WTC11 (cell line): ENCODE measurements at regions not wholly inside any gene's neighbourhood (a gene's known extent, or its start where the extent isn't known, plus 50 kb on each side); places are given as distances from the start of the nearest gene placed in this dataset.

Experiments
- ATAC-seq: fragments of 200-7000 bp; cut with Tn5 transposase; 2 replicates; pipeline ENCODE4 v1.10.0; 2021; ENCODE audit warnings: mild to moderate bottlenecking, moderate library complexity
- CTCF ChIA-PET: fragments of 300-600 bp; sonication (Branson Sonifier 250); formaldehyde crosslinking; loops from one replicate; lab custom pipeline; 2021; ENCODE audit warnings: antibody characterized with exemption; lab: Charles Lee
- POLR2A ChIA-PET: fragments of 350-600 bp; sonication (Branson Sonifier 250); formaldehyde crosslinking; loops from one replicate; lab custom pipeline; 2021; ENCODE audit warnings: antibody characterized with exemption; lab: Charles Lee
- DNase-seq: peaks from one replicate; pipeline ENCODE4 v3.0.0; 2021; ENCODE audit warnings: low spot score
- H3K27ac Mint-ChIP-seq: 2 replicates; pipeline ENCODE4 v1.8.0; 2021; ENCODE audit warnings: mixed read lengths
- H3K27me3 Mint-ChIP-seq: 2 replicates; pipeline ENCODE4 v1.8.0; 2021; ENCODE audit warnings: low read depth, mild to moderate bottlenecking, moderate library complexity, mixed read lengths
- H3K36me3 Mint-ChIP-seq: 2 replicates; pipeline ENCODE4 v1.8.0; 2021; ENCODE audit warnings: mixed read lengths
- H3K4me1 Mint-ChIP-seq: 2 replicates; pipeline ENCODE4 v1.8.0; 2022; ENCODE audit warnings: mixed read lengths
- H3K4me3 Mint-ChIP-seq: 2 replicates; pipeline ENCODE4 v1.8.0; 2021; ENCODE audit warnings: mild to moderate bottlenecking, moderate library complexity, mixed read lengths
- H3K9me3 Mint-ChIP-seq: 2 replicates; pipeline ENCODE4 v1.8.0; 2021; ENCODE audit warnings: mixed read lengths
- CREB1 ChIP-seq: sonication (generic); formaldehyde crosslinking; IDR thresholded peaks from 2 replicates; pipeline ENCODE4 v1.8.0; 2023; ENCODE audit warnings: mild to moderate bottlenecking, missing genetic modification reagents
- CREM ChIP-seq: sonication (generic); formaldehyde crosslinking; IDR thresholded peaks from 2 replicates; pipeline ENCODE4 v1.8.1; 2022; ENCODE audit warnings: mild to moderate bottlenecking, missing genetic modification reagents, moderate library complexity
- CTCF ChIP-seq: fragments of 200-600 bp; IDR thresholded peaks from 2 replicates; pipeline ENCODE4 v1.8.0; 2022; ENCODE audit warnings: antibody characterized with exemption
- FOXP1 ChIP-seq: sonication (generic); formaldehyde crosslinking; IDR thresholded peaks from 2 replicates; pipeline ENCODE4 v1.8.0; 2022; ENCODE audit warnings: missing genetic modification reagents, mild to moderate bottlenecking, moderate library complexity, borderline replicate concordance
- GRHL2 ChIP-seq: fragments of 250-450 bp; sonication (Bioruptor Pico); IDR thresholded peaks from 2 replicates; pipeline ENCODE4 v1.8.0; 2022; ENCODE audit warnings: mild to moderate bottlenecking, moderate library complexity; ENCODE audit not compliant: insufficient replicate concordance, severe bottlenecking
- HMGXB4 ChIP-seq: sonication (generic); formaldehyde crosslinking; IDR thresholded peaks from 2 replicates; pipeline ENCODE4 v1.8.1; 2023; ENCODE audit warnings: mild to moderate bottlenecking, moderate library complexity, missing genetic modification reagents
- IRF1 ChIP-seq: sonication (generic); formaldehyde crosslinking; IDR thresholded peaks from 2 replicates; pipeline ENCODE4 v1.8.0; 2023; ENCODE audit warnings: missing genetic modification reagents
- MXD4 ChIP-seq: fragments of 250-450 bp; sonication (Bioruptor Pico); IDR thresholded peaks from 2 replicates; pipeline ENCODE4 v1.8.0; 2021; ENCODE audit warnings: mild to moderate bottlenecking, moderate library complexity, borderline replicate concordance
- MYBL2 ChIP-seq: sonication (generic); formaldehyde crosslinking; IDR thresholded peaks from 2 replicates; pipeline ENCODE4 v1.8.1; 2023; ENCODE audit warnings: mild to moderate bottlenecking, moderate library complexity, missing genetic modification reagents
- NFE2L1 ChIP-seq: sonication (generic); formaldehyde crosslinking; IDR thresholded peaks from 2 replicates; pipeline ENCODE4 v1.8.1; 2023; ENCODE audit warnings: missing genetic modification reagents
- NR3C1 ChIP-seq: sonication (generic); formaldehyde crosslinking; conservative IDR thresholded peaks from 2 replicates; pipeline ENCODE4 v1.8.1; 2023; ENCODE audit warnings: low read depth, mild to moderate bottlenecking, missing genetic modification reagents
- SMAD4 ChIP-seq: sonication (generic); formaldehyde crosslinking; IDR thresholded peaks from 2 replicates; pipeline ENCODE4 v1.8.0; 2022; ENCODE audit warnings: mild to moderate bottlenecking, missing genetic modification reagents
- SOX15 ChIP-seq: fragments of 250-450 bp; sonication (Bioruptor Pico); IDR thresholded peaks from 2 replicates; pipeline ENCODE4 v1.9.0; 2021; ENCODE audit warnings: mild to moderate bottlenecking
- TEAD1 ChIP-seq: sonication (generic); formaldehyde crosslinking; IDR thresholded peaks from 2 replicates; pipeline ENCODE4 v1.8.0; 2022; ENCODE audit warnings: mild to moderate bottlenecking, missing genetic modification reagents
- ZNF232 ChIP-seq: sonication (generic); formaldehyde crosslinking; IDR thresholded peaks from 2 replicates; pipeline ENCODE4 v1.8.0; 2022; ENCODE audit warnings: mild to moderate bottlenecking, missing genetic modification reagents
- ZNF317 ChIP-seq: sonication (generic); formaldehyde crosslinking; IDR thresholded peaks from 2 replicates; pipeline ENCODE4 v1.8.1; 2023; ENCODE audit warnings: low read depth, mild to moderate bottlenecking, moderate library complexity, missing genetic modification reagents, borderline replicate concordance
- ZNF671 ChIP-seq: fragments of 250-450 bp; sonication (Bioruptor Pico); IDR thresholded peaks from 2 replicates; pipeline ENCODE4 v1.8.0; 2021; ENCODE audit warnings: mild to moderate bottlenecking
- TF ChIP-seq, protein P1 (sequence below): fragments of 250-450 bp; sonication (Bioruptor Pico); IDR thresholded peaks from 2 replicates; pipeline ENCODE4 v1.9.0; 2021; ENCODE audit warnings: mild to moderate bottlenecking
- TF ChIP-seq, protein P2 (sequence below): sonication (generic); formaldehyde crosslinking; IDR thresholded peaks from 2 replicates; pipeline ENCODE4 v1.8.1; 2023; ENCODE audit warnings: mild to moderate bottlenecking, missing genetic modification reagents, moderate library complexity
- TF ChIP-seq, protein P3 (sequence below): fragments of 250-450 bp; sonication (Bioruptor Pico); IDR thresholded peaks from 2 replicates; pipeline ENCODE4 v1.8.0; 2021; ENCODE audit warnings: mild to moderate bottlenecking
- TF ChIP-seq, protein P4 (sequence below): sonication (generic); formaldehyde crosslinking; IDR thresholded peaks from 2 replicates; pipeline ENCODE4 v1.8.1; 2022; ENCODE audit warnings: mild to moderate bottlenecking, moderate library complexity, missing genetic modification reagents
- TF ChIP-seq, protein P5 (sequence below): sonication (generic); formaldehyde crosslinking; IDR thresholded peaks from 2 replicates; pipeline ENCODE4 v1.8.1; 2022; ENCODE audit warnings: low read depth, missing genetic modification reagents, borderline replicate concordance
- TF ChIP-seq, protein P6 (sequence below): sonication (generic); formaldehyde crosslinking; IDR thresholded peaks from 2 replicates; pipeline ENCODE4 v1.8.0; 2022; ENCODE audit warnings: mild to moderate bottlenecking, missing genetic modification reagents

DNA sequence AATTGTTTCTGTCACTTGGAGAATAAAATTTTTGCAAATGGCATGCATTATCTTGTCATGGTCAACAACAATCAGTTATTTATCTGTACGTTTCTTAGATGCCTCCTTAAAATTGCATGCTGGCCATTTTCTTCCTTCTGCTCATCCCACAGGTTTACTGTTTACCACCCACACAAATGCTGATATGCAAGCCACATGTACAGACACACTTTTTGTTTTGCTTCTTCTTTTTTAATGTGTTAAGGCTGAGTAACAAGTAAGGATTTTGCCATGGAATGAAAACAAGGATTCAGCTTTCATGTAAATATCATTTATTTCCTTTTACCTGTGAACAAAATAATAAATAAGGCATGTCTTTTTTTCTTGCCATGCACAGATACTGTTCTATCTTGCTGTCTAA, 1077.1 kb upstream of the ZEB2 start (continued):
- TF ChIP-seq CTCF (no peak), NFE2L1 (no peak), CREM (no peak), SMAD4 (no peak), FOXP1 (no peak), ZNF671 (CRISPR knock-in tag) (no peak), ZNF232 (CRISPR knock-in tag) (no peak), ZNF317 (CRISPR knock-in tag) (no peak), IRF1 (CRISPR knock-in tag) (no peak), CREB1 (CRISPR knock-in tag) (no peak)
- TF ChIP-seq, protein P1, sequence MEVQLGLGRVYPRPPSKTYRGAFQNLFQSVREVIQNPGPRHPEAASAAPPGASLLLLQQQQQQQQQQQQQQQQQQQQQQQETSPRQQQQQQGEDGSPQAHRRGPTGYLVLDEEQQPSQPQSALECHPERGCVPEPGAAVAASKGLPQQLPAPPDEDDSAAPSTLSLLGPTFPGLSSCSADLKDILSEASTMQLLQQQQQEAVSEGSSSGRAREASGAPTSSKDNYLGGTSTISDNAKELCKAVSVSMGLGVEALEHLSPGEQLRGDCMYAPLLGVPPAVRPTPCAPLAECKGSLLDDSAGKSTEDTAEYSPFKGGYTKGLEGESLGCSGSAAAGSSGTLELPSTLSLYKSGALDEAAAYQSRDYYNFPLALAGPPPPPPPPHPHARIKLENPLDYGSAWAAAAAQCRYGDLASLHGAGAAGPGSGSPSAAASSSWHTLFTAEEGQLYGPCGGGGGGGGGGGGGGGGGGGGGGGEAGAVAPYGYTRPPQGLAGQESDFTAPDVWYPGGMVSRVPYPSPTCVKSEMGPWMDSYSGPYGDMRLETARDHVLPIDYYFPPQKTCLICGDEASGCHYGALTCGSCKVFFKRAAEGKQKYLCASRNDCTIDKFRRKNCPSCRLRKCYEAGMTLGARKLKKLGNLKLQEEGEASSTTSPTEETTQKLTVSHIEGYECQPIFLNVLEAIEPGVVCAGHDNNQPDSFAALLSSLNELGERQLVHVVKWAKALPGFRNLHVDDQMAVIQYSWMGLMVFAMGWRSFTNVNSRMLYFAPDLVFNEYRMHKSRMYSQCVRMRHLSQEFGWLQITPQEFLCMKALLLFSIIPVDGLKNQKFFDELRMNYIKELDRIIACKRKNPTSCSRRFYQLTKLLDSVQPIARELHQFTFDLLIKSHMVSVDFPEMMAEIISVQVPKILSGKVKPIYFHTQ, result no peak
- TF ChIP-seq, protein P2, sequence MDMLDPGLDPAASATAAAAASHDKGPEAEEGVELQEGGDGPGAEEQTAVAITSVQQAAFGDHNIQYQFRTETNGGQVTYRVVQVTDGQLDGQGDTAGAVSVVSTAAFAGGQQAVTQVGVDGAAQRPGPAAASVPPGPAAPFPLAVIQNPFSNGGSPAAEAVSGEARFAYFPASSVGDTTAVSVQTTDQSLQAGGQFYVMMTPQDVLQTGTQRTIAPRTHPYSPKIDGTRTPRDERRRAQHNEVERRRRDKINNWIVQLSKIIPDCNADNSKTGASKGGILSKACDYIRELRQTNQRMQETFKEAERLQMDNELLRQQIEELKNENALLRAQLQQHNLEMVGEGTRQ, result no peak
- TF ChIP-seq, protein P3, sequence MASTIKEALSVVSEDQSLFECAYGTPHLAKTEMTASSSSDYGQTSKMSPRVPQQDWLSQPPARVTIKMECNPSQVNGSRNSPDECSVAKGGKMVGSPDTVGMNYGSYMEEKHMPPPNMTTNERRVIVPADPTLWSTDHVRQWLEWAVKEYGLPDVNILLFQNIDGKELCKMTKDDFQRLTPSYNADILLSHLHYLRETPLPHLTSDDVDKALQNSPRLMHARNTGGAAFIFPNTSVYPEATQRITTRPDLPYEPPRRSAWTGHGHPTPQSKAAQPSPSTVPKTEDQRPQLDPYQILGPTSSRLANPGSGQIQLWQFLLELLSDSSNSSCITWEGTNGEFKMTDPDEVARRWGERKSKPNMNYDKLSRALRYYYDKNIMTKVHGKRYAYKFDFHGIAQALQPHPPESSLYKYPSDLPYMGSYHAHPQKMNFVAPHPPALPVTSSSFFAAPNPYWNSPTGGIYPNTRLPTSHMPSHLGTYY (CRISPR knock-in tag), result no peak
- TF ChIP-seq, protein P4, sequence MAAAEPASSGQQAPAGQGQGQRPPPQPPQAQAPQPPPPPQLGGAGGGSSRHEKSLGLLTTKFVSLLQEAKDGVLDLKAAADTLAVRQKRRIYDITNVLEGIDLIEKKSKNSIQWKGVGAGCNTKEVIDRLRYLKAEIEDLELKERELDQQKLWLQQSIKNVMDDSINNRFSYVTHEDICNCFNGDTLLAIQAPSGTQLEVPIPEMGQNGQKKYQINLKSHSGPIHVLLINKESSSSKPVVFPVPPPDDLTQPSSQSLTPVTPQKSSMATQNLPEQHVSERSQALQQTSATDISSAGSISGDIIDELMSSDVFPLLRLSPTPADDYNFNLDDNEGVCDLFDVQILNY (CRISPR knock-in tag), result no peak

DNA sequence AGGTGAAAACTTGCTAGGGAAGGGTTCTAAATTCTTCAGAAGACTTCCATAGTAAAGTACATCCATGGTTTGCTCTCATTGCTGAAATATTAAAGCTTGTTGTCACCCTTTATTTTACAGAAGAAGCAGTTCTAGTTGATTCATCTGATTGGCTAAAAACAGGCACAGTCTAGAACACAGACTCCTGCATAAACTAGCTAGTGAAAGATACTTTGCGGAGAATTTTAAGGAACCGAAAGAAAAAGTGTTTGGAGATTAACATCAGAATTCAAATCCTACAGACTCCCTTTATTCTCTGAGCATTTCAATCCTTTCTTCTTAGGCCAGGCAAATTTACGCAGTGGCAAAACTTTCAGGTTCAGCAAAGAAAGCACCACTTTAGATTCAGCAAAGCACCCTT, 1076.5 kb upstream of the ZEB2 start:
- H3K27me3 Mint-ChIP-seq, result no peaks in the 10 kb centered on the region
- no peak overlapping the region for H3K27ac Mint-ChIP-seq
- H3K4me3 Mint-ChIP-seq, result no peak overlapping the region
- peaks cover 41% of the 10 kb centered on the region for H3K4me1 Mint-ChIP-seq
- CTCF ChIA-PET, result no interaction called here
- DNase-seq (no peak), ATAC-seq (no peak)
- no peaks in the 10 kb centered on the region for H3K36me3 Mint-ChIP-seq
- POLR2A ChIA-PET, result no interaction called here
- H3K9me3 Mint-ChIP-seq, result no peaks in the 10 kb centered on the region
- TF ChIP-seq, protein P5, sequence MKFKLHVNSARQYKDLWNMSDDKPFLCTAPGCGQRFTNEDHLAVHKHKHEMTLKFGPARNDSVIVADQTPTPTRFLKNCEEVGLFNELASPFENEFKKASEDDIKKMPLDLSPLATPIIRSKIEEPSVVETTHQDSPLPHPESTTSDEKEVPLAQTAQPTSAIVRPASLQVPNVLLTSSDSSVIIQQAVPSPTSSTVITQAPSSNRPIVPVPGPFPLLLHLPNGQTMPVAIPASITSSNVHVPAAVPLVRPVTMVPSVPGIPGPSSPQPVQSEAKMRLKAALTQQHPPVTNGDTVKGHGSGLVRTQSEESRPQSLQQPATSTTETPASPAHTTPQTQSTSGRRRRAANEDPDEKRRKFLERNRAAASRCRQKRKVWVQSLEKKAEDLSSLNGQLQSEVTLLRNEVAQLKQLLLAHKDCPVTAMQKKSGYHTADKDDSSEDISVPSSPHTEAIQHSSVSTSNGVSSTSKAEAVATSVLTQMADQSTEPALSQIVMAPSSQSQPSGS (CRISPR knock-in tag), result no peak
- TF ChIP-seq GRHL2 (CRISPR knock-in tag) (no peak), IRF1 (CRISPR knock-in tag) (no peak), TEAD1 (no peak), MYBL2 (CRISPR knock-in tag) (no peak), MXD4 (CRISPR knock-in tag) (no peak), ZNF671 (CRISPR knock-in tag) (no peak), NR3C1 (CRISPR knock-in tag) (no peak), HMGXB4 (CRISPR knock-in tag) (no peak), SOX15 (CRISPR knock-in tag) (no peak), CREM (no peak)
- TF ChIP-seq, protein P6, sequence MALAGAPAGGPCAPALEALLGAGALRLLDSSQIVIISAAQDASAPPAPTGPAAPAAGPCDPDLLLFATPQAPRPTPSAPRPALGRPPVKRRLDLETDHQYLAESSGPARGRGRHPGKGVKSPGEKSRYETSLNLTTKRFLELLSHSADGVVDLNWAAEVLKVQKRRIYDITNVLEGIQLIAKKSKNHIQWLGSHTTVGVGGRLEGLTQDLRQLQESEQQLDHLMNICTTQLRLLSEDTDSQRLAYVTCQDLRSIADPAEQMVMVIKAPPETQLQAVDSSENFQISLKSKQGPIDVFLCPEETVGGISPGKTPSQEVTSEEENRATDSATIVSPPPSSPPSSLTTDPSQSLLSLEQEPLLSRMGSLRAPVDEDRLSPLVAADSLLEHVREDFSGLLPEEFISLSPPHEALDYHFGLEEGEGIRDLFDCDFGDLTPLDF (CRISPR knock-in tag), result no peak
